HL-60 (cell line): ENCODE measurements at regions not wholly inside any gene's neighbourhood (a gene's known extent, or its start where the extent isn't known, plus 50 kb on each side); places are given as distances from the start of the nearest gene placed in this dataset.

ENCODE experiments used
- DNase-seq, 2 experiments: peaks; one replicate each; pipeline ENCODE4 v3.0.0-alpha.2; 2010 to 2020; ENCODE audit warnings: low read depth in 1 of 2, low spot score in 1 of 2
- H3K27ac ChIP-seq: fragments of 250-450 bp; sonication (Bioruptor Pico); replicated peaks from 2 replicates; pipeline ENCODE4 v1.5.1; 2020; ENCODE audit warnings: mild to moderate bottlenecking, moderate library complexity
- H3K27me3 ChIP-seq: fragments of 250-450 bp; sonication (Bioruptor Pico); 2 replicates; pipeline ENCODE4 v1.5.1; 2021; ENCODE audit warnings: mild to moderate bottlenecking, moderate library complexity; ENCODE audit not compliant: insufficient read depth, poor library complexity, severe bottlenecking
- H3K4me3 ChIP-seq: replicated peaks from 2 replicates; pipeline ENCODE4 v1.5.1; 2011; ENCODE audit warnings: mild to moderate bottlenecking, control low read depth, low read length; ENCODE audit not compliant: insufficient read depth
- CTCF ChIP-seq: IDR thresholded peaks from one replicate; pipeline ENCODE4 v1.5.1; 2011; ENCODE audit warnings: low read length, control low read depth, inconsistent platforms; ENCODE audit not compliant: insufficient read depth
- GABPA ChIP-seq: IDR thresholded peaks from 2 replicates; pipeline ENCODE4 v1.6.1; 2012; ENCODE audit warnings: low read depth
- POLR2AphosphoS5 ChIP-seq: IDR thresholded peaks from 2 replicates; pipeline ENCODE4 v1.6.1; 2012; ENCODE audit warnings: low read depth
- REST ChIP-seq: IDR thresholded peaks from 2 replicates; pipeline ENCODE4 v1.6.1; 2012; ENCODE audit warnings: low read depth; ENCODE audit not compliant: insufficient replicate concordance
- SPI1 ChIP-seq: IDR thresholded peaks from 2 replicates; pipeline ENCODE4 v1.6.1; 2012; ENCODE audit warnings: low read depth, mild to moderate bottlenecking, borderline replicate concordance

- no peaks in the 10 kb centered on the region for H3K27me3 ChIP-seq
- H3K4me3 ChIP-seq, result no peak overlapping the region
- H3K27ac ChIP-seq, result no peak overlapping the region
- TF ChIP-seq SPI1 (peak; percentile 86), POLR2AphosphoS5 (no peak), CTCF (peak; percentile 53), REST (no peak), GABPA (no peak)
- peak; percentile 18 to 51 for DNase-seq
Measured at GRCh38 chr4:122003335-122003734, 51.5 kb upstream of the TRPC3 start.
